SU-DHL-6 (cell line): ENCODE measurements at regions not wholly inside any gene's neighbourhood (a gene's known extent, or its start where the extent isn't known, plus 50 kb on each side); places are given as distances from the start of the nearest gene placed in this dataset.
"Not testable (repeated sequence)": the region's sequence is repeated elsewhere in the genome, so short reads cannot be mapped to it uniquely, and the experiment has no call there.

Experiments
- H2AFZ ChIP-seq: fragments of 200-600 bp; sonication (generic); 2 replicates; pipeline ENCODE4 v1.6.1; 2014; ENCODE audit warnings: low read depth, mild to moderate bottlenecking, moderate library complexity, mixed read lengths, antibody characterized with exemption, low read length; ENCODE audit not compliant: severe bottlenecking
- H3F3A ChIP-seq: fragments of 200-600 bp; shearing (Covaris generic); 2 replicates; pipeline ENCODE4 v1.6.0; 2016; ENCODE audit warnings: antibody characterized with exemption, mild to moderate bottlenecking; ENCODE audit not compliant: insufficient read depth
- H3K27ac ChIP-seq: fragments of 200-600 bp; sonication (generic); 2 replicates; pipeline ENCODE4 v1.5.1; 2016; ENCODE audit warnings: low read depth, mild to moderate bottlenecking, low read length, moderate library complexity, mixed read lengths
- H3K27me3 ChIP-seq: fragments of 200-600 bp; sonication (generic), shearing (Covaris generic); 2 replicates; pipeline ENCODE4 v1.6.0; 2014; ENCODE audit warnings: mild to moderate bottlenecking, low read length
- H3K36me3 ChIP-seq: fragments of 200-600 bp; sonication (generic); 2 replicates; pipeline ENCODE4 v1.6.1; 2014; ENCODE audit warnings: mild to moderate bottlenecking, low read length, mixed read lengths
- H3K4me2 ChIP-seq: fragments of 300-600, 200-600 bp; shearing (Covaris generic), sonication (generic); 2 replicates; pipeline ENCODE4 v1.6.0; 2014; ENCODE audit warnings: low read length, low read depth, mild to moderate bottlenecking; ENCODE audit not compliant: poor library complexity, severe bottlenecking
- H3K4me3 ChIP-seq: fragments of 200-600 bp; sonication (generic); 2 replicates; pipeline ENCODE4 v1.5.1; 2014; ENCODE audit warnings: antibody characterized with exemption, low read length, mild to moderate bottlenecking, mixed read lengths; ENCODE audit not compliant: insufficient read depth, poor library complexity, severe bottlenecking
- H3K79me2 ChIP-seq: fragments of 200-600 bp; sonication (generic); 2 replicates; pipeline ENCODE4 v1.6.1; 2014; ENCODE audit warnings: mild to moderate bottlenecking, low read length, moderate library complexity; ENCODE audit not compliant: insufficient read depth
- H3K9ac ChIP-seq: fragments of 200-600 bp; sonication (generic); 2 replicates; pipeline ENCODE4 v1.7.0; 2014; ENCODE audit warnings: mild to moderate bottlenecking, low read length
- H3K9me2 ChIP-seq: fragments of 200-600 bp; sonication (generic); replicated peaks from 2 replicates; pipeline ENCODE4 v1.6.1; 2014; ENCODE audit warnings: low read length; ENCODE audit not compliant: insufficient read depth
- H3K9me3 ChIP-seq: fragments of 200-600 bp; sonication (generic); 2 replicates; pipeline ENCODE4 v1.6.1; 2014; ENCODE audit warnings: low read length, mixed read lengths; ENCODE audit not compliant: insufficient read depth
- H4K20me1 ChIP-seq: fragments of 200-600 bp; sonication (generic); 2 replicates; pipeline ENCODE4 v1.6.1; 2014; ENCODE audit warnings: low read depth, mild to moderate bottlenecking, antibody characterized with exemption, low read length, moderate library complexity, mixed read lengths
- CTCF ChIP-seq: fragments of 200-600 bp; sonication (generic); IDR thresholded peaks from one replicate; pipeline ENCODE4 v1.5.1; 2017; ENCODE audit warnings: antibody characterized with exemption, mild to moderate bottlenecking, low read length, moderate library complexity; ENCODE audit not compliant: insufficient read depth, poor library complexity, severe bottlenecking
- EZH2phosphoT487 ChIP-seq: fragments of 200-600 bp; sonication (generic), shearing (Covaris generic); conservative IDR thresholded peaks from 2 replicates; pipeline ENCODE4 v1.6.1; 2018; ENCODE audit warnings: mild to moderate bottlenecking, antibody characterized with exemption, low read length, moderate library complexity, mixed read lengths

- H2AFZ ChIP-seq, result no peak overlapping the region
- H3K9me3 ChIP-seq, result no peaks in the 10 kb centered on the region
- no peaks in the 10 kb centered on the region for H3K79me2 ChIP-seq
- H3K4me3 ChIP-seq, result no peak overlapping the region
- H3K9ac ChIP-seq, result no peak overlapping the region
- H3K27me3 ChIP-seq, result no peaks in the 10 kb centered on the region
- H4K20me1 ChIP-seq, result no peaks in the 10 kb centered on the region
- H3K36me3 ChIP-seq, result no peaks in the 10 kb centered on the region
- TF ChIP-seq EZH2phosphoT487 (no peak), CTCF (no peak)
- no peaks in the 10 kb centered on the region for H3K9me2 ChIP-seq
- no peak overlapping the region for H3K4me2 ChIP-seq
- no peaks in the 10 kb centered on the region for H3F3A ChIP-seq
- H3K27ac ChIP-seq, result no peak overlapping the region
Measured at GRCh38 chr12:66753810-66754209, 74.9 kb upstream of the GRIP1 start.

GRCh38 chr12:66755727-66756395 is 77.0 kb upstream of the GRIP1 start:
- Histone ChIP-seq H4K20me1 (no peaks in the 10 kb centered on the region), H3K9ac (no peak overlapping the region), H3K9me2 (no peaks in the 10 kb centered on the region), H3F3A (no peaks in the 10 kb centered on the region), H3K4me2 (no peak overlapping the region), H2AFZ (no peak overlapping the region), H3K27me3 (no peaks in the 10 kb centered on the region), H3K9me3 (no peaks in the 10 kb centered on the region), H3K27ac (no peak overlapping the region), H3K36me3 (no peaks in the 10 kb centered on the region), H3K79me2 (no peaks in the 10 kb centered on the region), H3K4me3 (no peak overlapping the region)
- TF ChIP-seq CTCF (no peak), EZH2phosphoT487 (no peak)

- TF ChIP-seq EZH2phosphoT487 (no peak), CTCF (no peak)
- no peak overlapping the region for H3K4me2 ChIP-seq
Measured at GRCh38 chr12:66756631-66757030, 77.8 kb upstream of the GRIP1 start.

GRCh38 chr12:66760122-66760521 is 81.2 kb upstream of the GRIP1 start:
- H3K79me2 ChIP-seq, result not testable (repeated sequence)

More at GRCh38 chr12:66756631-66757030, 77.8 kb upstream of the GRIP1 start:
- Histone ChIP-seq H3K27me3 (no peaks in the 10 kb centered on the region), H3K36me3 (no peaks in the 10 kb centered on the region), H3K27ac (no peak overlapping the region), H3K4me3 (no peak overlapping the region), H3K9me3 (no peaks in the 10 kb centered on the region), H3K9ac (no peak overlapping the region), H3F3A (no peaks in the 10 kb centered on the region), H2AFZ (no peak overlapping the region), H4K20me1 (no peaks in the 10 kb centered on the region), H3K79me2 (no peaks in the 10 kb centered on the region), H3K9me2 (no peaks in the 10 kb centered on the region)

More at GRCh38 chr12:66760122-66760521, 81.2 kb upstream of the GRIP1 start:
- not testable (repeated sequence) for H3K4me3 ChIP-seq, H3K9me2 ChIP-seq, H3K27ac ChIP-seq, H3K27me3 ChIP-seq, H4K20me1 ChIP-seq, H2AFZ ChIP-seq, H3K9me3 ChIP-seq, H3K9ac ChIP-seq, H3K4me2 ChIP-seq, H3K36me3 ChIP-seq, H3F3A ChIP-seq
